Kidney tubule cell (primary cell): ENCODE measurements at regions not wholly inside any gene's neighbourhood (a gene's known extent, or its start where the extent isn't known, plus 50 kb on each side); places are given as distances from the start of the nearest gene placed in this dataset.

Source experiments
- DNase-seq: peaks from one replicate; pipeline ENCODE4 v3.0.0-alpha.2; 2018; ENCODE audit warnings: low spot score

GRCh38 chr6:9481292-9482029 lies 933.4 kb downstream of the TFAP2A start:
- DNase-seq = peak; percentile 3

GRCh38 chr6:9468277-9468676 lies 946.6 kb downstream of the TFAP2A start:
- no peak for DNase-seq

- no peak for DNase-seq
Observed at GRCh38 chr6:9467741-9468140, 947.1 kb downstream of the TFAP2A start.

DNA sequence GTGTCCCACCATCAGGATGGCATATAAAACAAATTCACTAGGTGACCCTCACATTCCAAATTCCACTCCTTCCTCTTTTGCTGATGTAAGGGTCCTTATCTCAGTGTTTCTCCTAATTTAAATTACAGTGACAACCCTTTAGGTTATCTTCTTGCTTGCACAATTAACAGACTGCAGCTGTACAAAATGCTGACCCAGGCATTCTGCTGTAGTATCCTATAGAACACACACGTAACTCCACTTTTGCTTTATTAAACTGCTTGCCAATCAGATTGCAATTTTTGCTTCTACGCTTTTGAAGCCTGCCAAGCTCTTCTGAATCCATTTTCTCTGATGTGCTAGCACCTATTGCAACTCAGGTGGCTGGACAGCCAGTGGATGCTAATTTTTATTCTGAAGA lies 950.3 kb downstream of the TFAP2A start:
- no peak for DNase-seq

- peak; percentile 2 for DNase-seq
Observed at GRCh38 chr6:9463311-9463710, 951.6 kb downstream of the TFAP2A start.

DNA sequence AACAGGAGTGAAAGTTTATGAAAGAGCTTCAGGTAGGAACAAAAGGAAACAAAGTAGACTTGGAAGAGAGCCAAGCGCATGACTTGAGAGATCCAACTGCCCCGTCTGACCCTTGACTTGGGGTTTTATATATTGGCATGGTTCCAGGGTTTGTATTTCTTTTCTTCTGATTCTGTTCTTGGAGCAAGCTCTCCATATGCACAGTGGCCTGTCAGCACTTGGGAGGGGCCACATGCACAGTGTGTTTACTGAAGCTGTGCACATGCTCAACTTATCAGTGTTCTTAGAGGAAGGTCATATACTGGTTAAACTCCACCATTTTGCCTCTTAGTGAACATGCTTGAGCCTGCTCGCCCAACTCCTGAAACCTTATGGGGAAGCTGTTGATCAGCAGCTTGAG lies 953.7 kb downstream of the TFAP2A start:
- DNase-seq = no peak

GRCh38 chr6:9458424-9458823 lies 956.5 kb downstream of the TFAP2A start:
- no peak for DNase-seq

DNA sequence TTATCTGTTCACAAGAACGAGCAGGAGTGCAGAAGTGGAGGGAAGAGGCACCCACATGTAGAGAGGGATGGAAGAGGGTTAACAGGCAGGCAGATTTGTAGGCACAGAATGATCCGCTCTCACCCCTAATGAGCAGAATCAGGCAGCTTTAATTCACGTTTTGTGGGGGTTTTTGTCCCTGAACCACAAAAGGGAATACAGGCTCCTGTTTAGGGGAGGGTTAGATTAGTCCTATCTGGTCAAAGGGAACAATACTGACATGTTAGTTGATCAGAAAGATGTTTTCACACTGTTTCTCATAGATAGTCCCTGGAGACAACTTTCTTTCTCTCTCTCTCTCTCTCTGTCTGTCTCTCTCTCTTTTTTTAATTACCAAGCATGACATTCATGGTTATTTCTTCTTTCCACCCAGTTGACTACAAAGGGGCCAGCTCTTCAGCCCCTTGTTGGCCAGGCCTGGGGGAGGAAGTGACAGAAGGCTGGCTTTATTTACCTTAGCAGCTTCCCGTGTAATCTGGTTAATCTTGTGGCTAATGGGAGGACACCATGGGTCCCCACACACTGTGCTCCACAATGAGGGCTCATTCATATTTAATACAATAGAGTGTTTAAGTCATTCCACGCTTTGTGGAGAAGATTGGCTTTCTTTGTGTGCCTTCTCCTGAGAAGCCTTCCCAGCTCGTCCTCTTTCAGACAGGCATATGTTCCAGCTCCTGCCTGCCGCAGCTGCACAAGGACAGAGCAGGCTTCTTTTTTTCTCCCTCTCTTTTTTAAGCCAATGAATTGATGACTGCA lies 958.8 kb downstream of the TFAP2A start:
- DNase-seq = no peak

GRCh38 chr6:9439621-9440330 lies 975.1 kb downstream of the TFAP2A start:
- no peak for DNase-seq

DNA sequence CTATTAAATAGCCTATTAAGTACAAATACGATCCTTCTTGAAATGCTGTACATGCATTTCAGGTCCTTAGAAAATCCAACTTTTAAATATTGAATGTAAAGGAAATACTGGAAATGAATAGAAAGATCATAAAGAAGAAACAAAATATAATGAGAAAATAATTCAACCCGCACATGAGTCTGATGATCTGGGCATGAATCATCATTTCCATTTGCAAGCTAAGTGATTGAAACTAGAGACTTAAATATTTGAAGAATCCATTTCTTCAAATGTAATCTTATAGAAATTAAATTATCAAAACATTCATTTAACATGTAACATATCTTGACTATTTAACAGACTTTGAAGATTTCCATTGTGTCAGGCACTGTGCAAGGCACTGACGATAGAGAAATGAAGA lies 977.0 kb downstream of the TFAP2A start:
- no peak for DNase-seq

- no peak for DNase-seq
Observed at GRCh38 chr6:9435281-9435680, 979.6 kb downstream of the TFAP2A start.

DNA sequence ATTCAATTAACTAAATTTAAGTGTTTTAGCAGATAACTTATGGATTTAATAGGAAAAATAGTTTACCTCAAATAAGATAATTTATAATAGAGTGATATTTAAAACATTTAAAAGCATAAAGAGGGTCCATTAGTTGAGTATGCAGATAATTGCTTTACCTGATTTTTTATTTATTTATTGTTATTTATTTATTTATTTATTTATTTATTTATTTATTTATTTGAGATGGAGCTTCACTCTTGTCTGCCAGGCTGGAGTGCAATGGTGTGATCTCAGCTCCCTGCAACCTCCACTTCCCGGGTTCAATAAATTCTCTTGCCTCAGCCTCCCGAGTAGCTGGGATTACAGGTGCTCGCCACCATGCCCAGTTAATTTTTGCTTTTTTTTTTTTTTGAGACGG lies 982.9 kb downstream of the TFAP2A start:
- DNase-seq = no peak

DNA sequence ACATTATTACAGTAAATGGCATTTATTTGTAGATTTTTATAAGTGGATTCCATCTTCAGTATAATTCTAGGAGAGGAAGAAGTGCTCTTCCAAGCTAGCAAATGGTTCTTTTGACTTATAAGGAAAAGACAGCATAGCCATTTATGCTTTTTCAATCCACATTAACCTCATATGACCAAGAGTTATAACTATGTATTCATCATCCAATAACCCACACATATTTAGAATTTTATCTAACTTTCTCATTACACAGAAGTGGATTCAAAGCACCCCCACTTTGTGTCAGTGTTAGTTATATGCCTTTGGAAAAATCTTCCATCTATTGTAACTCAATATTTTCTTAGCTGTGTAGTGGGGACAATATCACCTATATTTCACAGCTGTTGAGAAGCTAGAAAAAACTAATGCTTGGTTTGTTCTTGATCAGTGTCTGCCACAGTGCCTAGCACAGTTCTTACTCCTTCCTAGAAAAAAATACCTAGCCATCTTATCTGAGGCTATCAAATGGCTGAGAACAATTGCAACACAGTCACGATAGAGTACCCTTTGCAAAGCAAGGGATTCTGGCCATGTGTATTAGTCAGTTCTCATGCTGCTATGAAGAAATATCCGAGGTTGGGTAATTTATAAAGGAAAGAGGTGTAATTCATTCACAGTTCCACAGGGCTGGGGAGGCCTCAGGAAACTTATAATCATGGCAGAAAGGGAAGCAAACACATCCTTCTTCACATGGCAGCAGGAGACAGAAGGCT lies 986.3 kb downstream of the TFAP2A start:
- no peak for DNase-seq

- no peak for DNase-seq
Observed at GRCh38 chr6:9422138-9422537, 986.8 kb upstream of the SLC35B3 start.

DNA sequence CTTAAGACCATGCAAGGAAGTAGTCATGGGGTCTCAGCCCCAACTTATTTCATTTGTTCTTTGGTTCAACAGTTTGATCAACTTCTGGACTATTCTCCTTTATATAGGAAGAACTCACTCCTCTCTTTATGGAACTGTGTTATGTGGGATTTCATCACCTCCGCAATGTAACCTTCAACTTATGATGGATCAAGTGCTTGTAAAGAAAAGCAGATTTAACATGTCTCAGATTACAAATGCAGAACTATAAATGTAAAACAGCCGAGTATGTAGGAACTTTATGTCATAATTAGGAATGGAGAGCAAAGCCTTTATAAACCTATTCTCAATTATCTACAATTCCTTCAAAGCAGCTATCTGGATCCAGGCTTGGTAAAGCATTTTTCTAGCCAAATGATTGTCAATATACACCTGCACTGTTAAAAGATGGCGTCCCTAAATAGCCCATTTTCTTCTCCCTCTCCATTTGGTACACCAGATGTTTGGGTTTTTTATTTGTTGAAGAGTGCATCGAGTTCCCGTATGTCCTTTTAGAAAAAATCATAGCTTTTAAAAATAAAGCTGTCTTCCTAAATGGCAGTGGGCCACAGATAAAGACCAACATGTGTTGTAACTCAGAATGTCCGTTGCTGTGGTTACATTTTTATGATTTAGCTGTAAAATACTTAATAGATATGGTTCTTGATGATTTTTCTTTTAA lies 985.1 kb upstream of the SLC35B3 start:
- DNase-seq = no peak

DNA sequence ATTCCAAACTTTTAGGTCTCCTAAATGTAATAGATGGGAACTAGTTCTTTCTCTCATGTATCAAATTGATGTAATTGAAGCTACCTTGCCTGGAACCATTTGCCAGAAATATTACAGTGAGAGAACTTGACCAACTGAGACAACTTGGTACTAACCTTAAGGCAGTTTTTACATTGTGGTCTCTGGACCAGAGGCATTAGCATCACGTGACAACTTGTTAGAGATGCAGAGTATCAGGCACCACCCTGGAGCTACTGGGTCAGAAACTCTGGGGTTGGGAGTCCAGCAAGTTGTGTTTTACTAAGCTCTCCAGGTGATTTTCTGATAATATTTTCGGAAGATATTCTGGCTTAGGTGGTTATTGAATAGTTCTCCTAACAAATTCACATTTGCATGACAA lies 982.1 kb upstream of the SLC35B3 start:
- no peak for DNase-seq

- DNase-seq = peak; percentile 33
Observed at GRCh38 chr6:9412951-9413559, 977.7 kb upstream of the SLC35B3 start.

GRCh38 chr6:9409126-9409525 lies 973.8 kb upstream of the SLC35B3 start:
- no peak for DNase-seq

- DNase-seq = no peak
Observed at GRCh38 chr6:9408402-9409117, 973.2 kb upstream of the SLC35B3 start.

- DNase-seq = peak; percentile 16
Observed at GRCh38 chr6:9405825-9406224, 970.5 kb upstream of the SLC35B3 start.
